ENCODE measurements at regions not wholly inside any gene's neighbourhood (a gene's known extent, or its start where the extent isn't known, plus 50 kb on each side); places are given as distances from the start of the nearest gene placed in this dataset.
"Not testable (repeated sequence)": the region's sequence is repeated elsewhere in the genome, so short reads cannot be mapped to it uniquely, and the experiment has no call there.

DNA sequence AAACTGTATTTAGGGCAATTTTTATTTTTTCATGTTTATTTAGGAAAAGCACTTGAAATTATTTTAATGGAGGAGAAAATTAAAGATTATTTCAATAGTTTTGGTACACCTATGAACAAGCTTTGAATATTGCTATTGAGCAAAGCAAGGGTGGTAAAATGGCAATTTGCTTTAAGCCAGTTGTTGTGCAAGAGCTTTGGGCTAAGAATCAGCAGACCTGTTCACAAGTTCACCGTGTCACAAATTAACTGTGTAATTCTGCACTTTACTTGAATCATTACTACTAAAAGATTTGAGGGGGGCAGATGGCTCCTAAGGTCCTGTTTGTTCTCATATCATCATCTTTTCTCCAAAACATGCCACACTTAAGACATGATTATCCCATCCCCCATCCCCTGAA is 238.9 kb upstream of the GBE1 start:
- DNase-seq, result no peak

DNA sequence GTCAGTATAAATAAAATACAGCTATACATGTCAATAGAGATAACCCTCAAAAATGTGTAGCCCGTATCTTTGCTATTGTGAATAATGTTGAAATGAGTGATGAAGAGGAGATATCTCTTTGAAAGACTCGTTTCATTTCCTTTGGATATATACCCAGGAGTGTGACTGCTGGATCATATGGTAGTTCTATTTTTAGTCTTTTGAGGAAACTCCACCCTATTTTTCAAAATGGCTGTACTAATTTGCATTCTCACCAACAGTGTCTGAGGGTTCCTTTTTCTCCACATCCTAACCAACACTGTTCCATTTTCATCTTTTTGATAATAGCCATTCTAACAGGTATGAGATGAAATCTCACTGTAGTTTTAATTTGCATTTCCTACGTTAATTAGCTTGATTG is 237.5 kb upstream of the GBE1 start:
- peak; percentile 3 for DNase-seq

DNA sequence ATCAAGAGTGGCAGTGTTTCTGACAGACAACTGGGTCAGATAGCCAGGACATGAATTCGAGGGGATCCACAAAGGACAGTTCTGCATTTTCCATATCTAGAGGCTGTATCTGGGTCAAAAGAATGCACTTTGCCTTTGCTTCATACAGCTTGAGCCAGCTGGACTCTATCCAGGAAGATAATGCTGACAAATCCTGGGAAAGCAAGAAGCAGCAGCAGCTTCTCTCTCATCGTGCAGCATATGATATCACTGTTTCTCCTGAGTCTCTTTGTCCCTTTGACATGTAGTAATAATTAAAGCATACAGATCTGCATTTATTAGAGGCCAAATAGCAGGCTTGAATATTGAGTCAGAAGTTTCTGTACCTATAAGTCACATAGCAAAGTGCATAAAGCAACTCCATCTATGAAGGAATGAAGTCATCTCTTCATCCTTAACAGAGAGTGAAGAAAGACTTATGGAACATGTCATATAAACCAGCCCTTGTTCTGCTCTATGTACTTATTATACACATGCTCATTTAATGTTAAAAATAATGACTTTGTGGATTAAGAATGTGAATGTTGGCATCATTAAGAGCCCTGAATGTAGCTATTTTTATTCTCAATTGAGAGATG is 236.8 kb upstream of the GBE1 start:
- no peak for DNase-seq

DNA sequence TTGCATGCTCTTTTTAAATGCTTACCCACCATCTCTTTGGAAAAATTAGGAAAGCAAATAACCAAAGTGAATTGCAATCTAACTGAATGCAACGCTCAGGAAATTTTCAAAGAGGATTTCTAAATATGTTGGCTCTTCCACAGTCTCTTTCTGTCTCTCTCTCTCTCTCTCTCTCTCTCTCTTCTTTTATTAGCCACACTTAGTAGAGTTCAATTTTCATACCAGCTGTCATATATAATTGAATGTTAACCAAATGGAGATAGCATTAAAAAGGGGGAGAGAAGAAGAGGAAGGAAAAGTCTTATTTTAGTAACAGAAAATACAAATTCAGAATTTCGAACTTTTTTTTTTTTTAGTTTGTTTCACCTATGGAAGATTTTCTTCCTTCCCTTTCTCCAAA is 235.9 kb upstream of the GBE1 start:
- DNase-seq, result no peak

DNA sequence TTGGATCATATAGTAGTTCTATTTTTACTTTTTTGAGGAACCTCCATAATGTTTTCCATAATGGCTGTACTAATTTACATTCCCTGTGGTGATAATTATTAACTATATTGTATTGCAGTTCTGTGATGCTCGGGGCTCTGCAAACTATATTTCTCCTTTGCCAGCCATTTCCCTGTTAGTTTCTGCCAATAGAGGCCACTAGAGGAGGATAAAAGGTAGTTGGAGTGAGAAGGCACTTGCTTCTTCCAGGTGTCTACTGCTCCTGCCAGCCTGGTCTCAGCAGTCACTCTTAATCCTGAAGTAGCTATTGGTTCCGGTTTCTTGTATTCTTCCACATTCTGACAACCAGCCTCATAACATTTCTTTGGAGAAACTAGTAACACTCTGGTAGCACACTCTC is 233.9 kb upstream of the GBE1 start:
- DNase-seq, result no peak

- no peak for DNase-seq
Measured at GRCh38 chr3:81989758-81990157, 228.3 kb upstream of the GBE1 start.

- DNase-seq, result no peak
Measured at GRCh38 chr3:81989274-81989673, 227.8 kb upstream of the GBE1 start.

DNA sequence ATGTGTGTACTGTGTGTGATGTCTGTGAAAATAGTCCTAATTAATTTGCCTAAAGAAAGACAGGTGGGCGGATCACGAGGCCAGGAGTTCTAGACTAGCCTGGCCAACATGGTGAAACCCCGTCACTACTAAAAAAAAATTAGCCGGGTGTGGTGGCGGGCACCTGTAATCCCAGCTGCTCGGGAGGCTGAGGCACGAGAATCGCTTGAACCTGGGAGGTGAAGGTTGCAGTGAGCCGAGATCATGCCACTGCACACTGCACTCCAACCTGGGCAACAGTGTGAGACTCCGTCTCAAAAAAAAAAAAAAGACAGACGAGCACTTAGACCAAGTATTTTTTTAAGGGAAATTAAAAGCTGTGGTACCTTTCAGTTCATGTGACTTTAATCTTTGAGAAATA is 226.0 kb upstream of the GBE1 start:
- not testable (repeated sequence) for DNase-seq

- DNase-seq, result no peak
Measured at GRCh38 chr3:81985996-81986723, 224.7 kb upstream of the GBE1 start.

DNA sequence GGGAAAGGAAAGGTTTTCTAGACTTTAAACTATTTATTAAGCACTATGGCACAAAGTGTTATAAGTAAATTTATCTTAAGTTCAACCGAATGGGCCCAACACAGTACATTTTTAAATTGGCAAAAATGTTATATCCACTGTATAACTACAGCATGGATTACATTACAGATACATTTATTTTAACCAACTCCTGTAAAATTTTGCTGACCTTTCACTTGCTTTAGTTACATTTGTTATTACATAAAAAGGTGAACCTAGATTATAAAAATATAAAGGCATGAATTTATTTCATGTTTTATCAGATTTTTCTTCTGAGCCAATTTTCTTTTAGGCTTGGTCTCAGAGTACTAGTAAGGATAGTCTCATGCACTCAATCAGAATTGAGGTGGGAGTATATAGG is 221.9 kb upstream of the GBE1 start:
- no peak for DNase-seq

GRCh38 chr3:81980596-81981494 is 219.4 kb upstream of the GBE1 start:
- no peak for DNase-seq

GRCh38 chr3:81974751-81975150 is 213.3 kb upstream of the GBE1 start:
- DNase-seq, result no peak

GRCh38 chr3:81968658-81969057 is 207.2 kb upstream of the GBE1 start:
- DNase-seq, result no peak

DNA sequence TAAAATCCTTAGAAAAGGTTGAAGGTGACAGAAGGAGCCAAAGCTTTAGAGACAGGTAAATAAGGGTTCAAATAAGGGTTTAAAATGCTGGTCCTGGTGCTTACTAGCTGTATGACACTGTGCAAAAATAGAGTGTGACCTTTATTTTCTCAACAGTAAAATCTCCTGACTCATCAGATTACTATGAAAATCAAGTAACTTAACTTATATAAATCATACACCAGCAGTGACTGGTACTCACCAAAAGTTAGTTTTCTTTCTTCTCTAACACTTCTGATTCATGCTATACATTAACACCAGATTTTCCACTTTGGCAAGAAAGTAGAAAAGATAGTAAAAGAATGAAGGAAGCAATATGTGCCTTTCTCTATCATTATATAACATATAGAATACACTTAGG is 205.9 kb upstream of the GBE1 start:
- no peak for DNase-seq

DNA sequence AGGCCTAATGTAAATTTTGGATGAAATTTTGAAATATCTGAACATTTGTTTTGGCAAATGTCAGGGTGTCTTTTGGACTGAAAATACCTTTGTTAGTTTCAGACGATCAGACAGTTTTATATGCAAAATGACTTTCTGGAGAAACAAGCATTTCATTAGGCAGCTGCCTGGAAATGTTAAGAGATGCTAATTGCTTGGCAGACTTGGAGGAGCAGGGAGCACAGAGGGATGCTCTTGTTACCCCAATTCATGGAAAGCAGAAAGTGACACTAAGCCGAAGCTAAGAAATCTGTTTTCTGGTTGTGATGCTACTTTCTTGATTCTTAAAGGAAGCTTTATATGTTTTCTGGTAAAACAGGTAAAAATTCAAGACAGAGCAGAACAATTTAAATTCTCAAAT is 204.3 kb upstream of the GBE1 start:
- no peak for DNase-seq

DNA sequence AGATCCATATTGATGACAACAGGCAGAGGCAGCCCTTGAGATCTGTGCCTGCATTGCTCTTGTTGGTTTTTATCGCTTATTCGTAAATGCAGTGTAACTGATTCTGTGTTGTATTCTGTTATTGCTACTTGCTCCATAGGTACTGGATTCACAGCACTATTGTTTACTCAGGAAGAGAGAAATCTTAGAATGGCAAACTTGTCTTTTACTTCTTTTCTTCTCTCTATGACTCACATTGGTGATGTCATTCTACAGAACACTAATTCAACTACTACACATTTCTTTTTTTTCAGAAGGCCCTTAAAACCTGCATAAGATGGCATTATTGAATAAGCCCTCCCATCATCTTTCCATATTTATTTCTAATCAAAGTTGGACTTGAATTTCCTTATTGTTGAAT is 201.0 kb upstream of the GBE1 start:
- DNase-seq, result no peak

GRCh38 chr3:81958972-81959640 is 197.7 kb upstream of the GBE1 start:
- no peak for DNase-seq

GRCh38 chr3:81955878-81956277 is 194.4 kb upstream of the GBE1 start:
- no peak for DNase-seq

GRCh38 chr3:81953111-81953510 is 191.7 kb upstream of the GBE1 start:
- no peak for DNase-seq

DNA sequence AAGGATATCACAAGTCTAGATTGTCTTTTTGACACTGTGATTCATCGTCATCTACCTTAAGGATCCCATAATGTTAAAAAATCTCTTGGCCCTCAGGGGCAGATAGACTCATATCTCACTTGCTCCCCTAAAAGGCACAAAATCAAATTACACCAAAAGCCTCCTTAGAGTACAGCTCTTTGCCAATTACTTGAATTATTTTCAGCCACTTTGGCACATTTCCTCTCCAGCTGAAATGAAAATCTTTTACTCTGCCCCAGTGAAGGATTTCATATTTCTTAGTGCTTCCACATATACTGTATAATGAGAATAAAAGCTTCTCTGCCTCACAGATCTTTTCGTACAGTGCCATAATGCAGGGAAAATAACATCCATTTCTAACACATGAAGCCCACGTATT is 190.7 kb upstream of the GBE1 start:
- DNase-seq, result no peak

- no peak for DNase-seq
Measured at GRCh38 chr3:81951636-81952035, 190.2 kb upstream of the GBE1 start.

GRCh38 chr3:81951106-81951505 is 189.7 kb upstream of the GBE1 start:
- DNase-seq, result no peak

- DNase-seq, result no peak
Measured at GRCh38 chr3:81947359-81947758, 185.9 kb upstream of the GBE1 start.

Data from inflammatory macrophage treated with lipopolysaccharide for 4 hours (primary cell).